Activated CD8-positive, alpha-beta memory T cell treated with anti-CD3 and anti-CD28 coated beads, Interleukin-2, amount 50 U/mL, for 4 hours (primary cell): ENCODE measurements at regions not wholly inside any gene's neighbourhood (a gene's known extent, or its start where the extent isn't known, plus 50 kb on each side); places are given as distances from the start of the nearest gene placed in this dataset.

ENCODE experiments used
- DNase-seq: peaks from one replicate; pipeline ENCODE4 v3.0.0-alpha.2; 2020

DNA sequence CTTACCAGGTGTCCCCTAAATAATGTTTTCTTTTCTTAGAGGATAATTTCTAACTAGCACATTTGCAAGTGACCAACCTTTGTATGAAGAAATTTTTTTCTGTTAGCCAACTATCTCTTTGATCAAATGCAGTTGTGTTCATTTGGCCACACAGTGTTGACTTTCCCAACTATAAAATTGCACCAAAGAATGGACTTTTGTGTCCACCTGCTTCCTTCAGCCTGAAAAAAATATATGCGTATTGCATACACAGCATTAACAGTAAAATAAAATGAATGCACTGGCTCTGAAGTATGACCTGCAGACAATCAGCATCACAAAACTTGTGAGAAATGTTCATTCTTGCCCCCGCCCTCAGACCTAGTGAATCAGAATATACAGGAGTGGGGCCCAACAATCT lies 342.0 kb downstream of the SEC23A start:
- no peak for DNase-seq

DNA sequence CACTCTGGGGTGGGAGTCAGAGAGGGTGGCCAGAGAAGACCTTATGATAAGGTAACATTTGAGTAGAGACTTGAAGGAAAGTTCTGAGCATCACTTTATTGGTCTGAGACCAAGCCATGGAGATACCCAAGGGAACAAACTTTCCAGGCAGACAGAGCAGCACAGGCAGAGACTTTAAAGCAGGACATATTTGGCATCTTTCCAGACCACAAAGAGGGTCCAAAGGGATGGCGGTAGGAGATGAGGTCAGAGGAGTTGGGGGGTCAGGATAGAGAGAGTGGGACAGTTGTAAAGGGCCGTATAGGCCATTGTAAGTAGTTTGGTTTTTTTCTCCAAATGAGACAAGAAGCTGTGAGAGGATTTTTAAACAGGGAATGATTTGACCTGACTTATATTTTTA lies 344.4 kb downstream of the SEC23A start:
- DNase-seq = no peak

DNA sequence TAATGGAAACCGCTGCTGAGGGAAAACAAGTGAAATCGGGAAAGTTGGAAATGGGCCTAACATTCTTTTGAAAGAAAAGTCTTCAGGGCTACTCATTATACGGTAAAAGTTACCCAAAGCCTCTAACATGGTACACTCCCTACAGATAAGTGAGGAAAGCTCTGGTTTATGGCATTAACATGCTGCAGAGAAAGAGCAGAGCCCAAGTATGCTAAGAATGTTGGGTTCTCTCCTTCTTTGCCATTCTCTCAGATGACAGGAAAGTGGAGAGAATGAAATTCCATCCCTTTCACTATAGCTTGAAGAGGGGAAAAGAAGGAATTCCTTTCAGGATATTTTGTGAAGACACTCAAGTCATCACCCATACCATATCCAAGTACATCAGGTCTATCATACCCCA lies 348.0 kb downstream of the SEC23A start:
- DNase-seq = no peak

DNA sequence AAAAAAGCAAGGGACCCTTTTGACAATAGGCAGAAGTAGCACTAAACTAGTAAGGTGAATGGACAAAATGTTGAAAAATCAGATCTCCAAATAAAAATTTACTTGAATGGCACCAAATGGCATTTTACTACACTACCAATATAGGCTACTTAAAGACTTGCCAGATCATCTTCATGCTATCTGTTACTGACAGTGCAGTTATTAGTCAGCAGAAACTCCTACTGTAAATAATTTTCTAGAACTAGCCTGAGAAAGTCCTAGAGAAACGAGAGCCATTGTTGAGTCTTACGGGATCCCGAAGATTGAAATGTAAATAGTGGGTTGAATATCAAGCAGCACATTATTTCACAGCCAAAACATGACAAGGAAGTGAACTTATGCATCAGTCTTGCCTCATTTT lies 350.3 kb downstream of the SEC23A start:
- no peak for DNase-seq

DNA sequence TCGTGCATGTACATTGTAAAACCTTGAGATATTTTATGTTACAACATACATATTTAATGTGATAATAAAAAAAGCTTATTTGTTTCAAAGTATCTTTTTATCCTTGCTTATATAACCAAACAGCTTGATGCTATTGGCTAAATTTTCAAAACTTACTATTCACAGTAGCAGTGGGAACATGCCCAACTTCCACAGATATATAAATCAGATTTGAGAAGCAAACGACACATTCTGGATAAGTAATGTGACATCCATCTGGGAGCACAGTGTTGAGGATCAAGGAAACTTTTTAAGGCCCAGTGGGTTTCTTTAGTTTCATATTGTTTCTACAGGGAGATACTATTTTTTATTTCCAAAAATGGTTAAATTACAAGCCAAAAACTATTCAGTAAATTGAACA lies 350.7 kb downstream of the SEC23A start:
- no peak for DNase-seq

DNA sequence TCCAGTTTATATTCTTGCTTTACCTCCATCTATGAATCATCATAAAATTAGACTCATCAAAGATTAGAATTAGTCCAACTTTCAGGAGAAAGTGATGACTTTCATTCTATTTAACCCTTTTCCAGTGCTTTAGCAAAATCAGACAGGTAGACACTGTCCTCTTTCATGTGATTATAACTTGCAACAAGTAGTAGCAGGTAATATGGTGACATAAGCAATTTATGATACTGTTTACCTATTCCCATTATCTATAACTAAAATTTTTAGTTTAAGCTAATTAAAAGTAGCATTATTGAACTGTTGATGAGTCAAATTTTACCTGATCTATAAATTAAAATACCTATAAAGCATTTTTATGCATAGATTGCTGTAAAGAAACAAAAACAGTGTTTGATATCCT lies 351.6 kb downstream of the SEC23A start:
- DNase-seq = no peak

DNA sequence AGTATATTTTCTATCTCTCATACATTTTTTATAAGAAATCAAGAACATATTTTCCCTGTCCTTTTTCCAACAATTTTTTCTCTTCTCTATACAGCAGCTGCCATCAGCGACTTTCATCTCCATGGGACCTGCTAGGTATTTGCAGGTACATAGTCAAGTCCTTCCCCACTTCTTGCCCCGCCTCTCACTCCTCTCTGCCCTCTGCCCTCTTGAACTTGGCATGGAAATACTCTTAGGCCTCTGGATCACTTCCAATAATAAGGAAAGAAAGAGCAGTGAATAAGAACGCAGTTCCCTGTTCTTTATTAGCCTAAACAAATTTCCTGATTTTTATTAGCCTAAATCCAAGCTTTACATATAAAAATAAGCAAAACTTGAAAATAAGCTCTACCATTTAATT lies 353.1 kb downstream of the SEC23A start:
- DNase-seq = no peak

DNA sequence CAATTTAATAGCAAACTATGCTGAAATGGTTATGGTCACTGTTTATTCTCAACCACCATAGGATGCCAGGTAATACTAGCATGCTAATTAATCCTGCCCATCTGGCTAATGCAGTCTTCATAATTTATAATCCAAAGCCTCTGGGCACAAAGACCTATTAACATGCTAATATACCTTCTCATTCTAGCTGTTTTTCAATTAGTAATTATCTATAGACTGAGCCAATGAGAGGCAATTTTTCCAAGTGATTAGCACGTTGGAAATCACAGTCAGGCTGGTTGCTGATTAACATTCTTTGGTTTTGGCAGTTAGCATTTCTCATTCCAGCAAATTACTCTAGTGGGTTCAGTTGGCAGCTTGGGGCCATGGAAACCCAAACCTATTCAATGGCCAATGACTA lies 357.2 kb downstream of the SEC23A start:
- no peak for DNase-seq

DNA sequence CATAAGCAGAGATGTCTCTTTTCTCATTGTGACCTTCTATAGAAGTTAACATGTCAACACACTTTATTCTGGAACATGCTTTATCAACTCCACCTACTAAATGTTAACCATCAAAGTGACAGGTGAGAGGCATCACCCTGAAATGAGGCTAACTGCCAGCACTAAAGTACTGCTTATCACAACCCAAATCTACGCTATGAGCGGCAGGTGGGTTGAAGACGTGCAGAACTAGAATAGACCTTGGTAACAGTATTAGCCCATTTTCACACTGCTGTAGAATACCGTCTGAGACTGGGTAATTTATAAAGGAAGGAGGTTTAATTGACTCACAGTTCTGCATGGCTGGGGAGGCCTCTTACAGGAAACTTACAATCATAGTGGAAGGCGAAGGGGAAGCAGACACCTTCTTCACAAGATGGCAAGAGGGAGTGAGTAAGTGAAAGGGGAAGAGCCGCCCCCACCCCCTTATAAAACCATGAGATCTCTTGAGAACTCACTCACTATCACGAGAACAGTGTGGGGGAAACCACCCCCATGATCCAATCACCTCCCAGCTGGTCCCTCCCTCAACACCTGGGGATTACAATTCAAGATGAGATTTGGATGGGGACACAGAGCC lies 359.0 kb downstream of the SEC23A start:
- no peak for DNase-seq

DNA sequence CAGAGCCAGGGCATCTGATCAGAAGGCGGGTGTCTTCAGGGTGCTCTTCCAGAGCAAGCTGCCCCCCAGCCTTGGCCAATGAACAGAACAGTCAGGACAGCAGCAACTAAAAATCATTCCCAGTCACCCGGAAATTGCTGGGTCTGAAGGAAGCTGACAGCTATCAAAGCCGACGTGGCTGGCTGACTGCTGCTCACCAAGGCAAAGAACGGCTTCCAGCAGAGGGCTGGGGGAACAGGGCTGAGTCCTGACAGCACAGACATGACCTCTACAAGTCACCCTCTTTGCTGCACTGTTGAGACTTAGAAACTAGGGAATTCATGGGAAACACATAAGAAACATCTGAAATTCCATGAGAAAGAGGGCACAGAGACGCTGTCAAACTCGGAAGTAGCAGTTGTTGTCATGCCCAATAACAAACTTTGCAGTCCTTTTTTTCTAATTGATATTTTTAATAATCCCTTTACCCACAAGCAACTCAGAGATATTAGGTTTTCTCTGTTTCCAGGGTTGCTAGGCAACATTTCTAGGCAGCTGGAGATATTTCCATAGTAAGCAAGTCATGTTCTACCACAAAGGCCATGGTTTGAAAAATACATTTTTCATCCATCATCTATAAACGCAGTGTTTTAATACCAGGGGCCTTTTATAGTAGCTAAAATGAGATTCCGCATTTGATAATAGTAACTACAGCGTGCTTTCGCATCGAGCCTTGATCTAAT lies 365.2 kb downstream of the SEC23A start:
- no peak for DNase-seq

DNA sequence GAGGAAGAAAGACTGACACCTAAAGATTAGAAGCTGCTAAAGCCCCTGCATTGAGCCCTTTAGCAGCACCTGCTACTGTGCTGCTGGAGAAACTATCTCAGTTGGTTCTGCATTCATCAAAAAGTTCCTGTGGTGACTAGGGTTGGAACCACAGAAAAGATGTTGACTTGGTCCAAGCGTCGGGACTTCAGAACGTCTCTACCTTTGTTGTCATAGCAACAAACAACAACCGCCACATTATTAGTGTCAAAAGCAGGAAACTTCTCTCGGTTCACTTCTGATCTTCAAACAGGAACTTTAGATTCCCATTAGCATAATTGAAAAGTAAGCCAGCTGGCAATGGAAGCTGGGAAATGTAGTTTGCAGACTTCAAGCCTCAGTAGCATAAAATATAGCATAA lies 368.0 kb downstream of the SEC23A start:
- no peak for DNase-seq

DNA sequence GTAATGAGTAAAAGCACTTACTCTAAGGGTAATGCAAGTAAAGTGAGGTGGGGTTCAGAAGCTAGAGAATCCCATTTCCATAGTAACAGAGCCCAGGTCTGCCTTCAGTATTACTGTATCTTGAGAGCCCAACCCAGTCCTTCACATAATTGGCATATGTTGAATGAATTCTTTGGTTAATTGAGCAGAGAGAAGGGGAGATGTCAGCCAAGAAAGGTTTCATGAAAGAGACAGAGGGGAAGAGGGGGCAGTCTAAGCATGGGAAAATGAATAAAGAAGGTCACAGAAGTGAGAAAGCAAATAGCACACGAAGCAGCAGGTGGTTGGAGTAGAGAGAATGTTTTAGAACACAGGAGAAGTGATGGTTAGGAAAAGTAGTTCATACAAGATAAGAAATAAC lies 371.1 kb downstream of the SEC23A start:
- no peak for DNase-seq

DNA sequence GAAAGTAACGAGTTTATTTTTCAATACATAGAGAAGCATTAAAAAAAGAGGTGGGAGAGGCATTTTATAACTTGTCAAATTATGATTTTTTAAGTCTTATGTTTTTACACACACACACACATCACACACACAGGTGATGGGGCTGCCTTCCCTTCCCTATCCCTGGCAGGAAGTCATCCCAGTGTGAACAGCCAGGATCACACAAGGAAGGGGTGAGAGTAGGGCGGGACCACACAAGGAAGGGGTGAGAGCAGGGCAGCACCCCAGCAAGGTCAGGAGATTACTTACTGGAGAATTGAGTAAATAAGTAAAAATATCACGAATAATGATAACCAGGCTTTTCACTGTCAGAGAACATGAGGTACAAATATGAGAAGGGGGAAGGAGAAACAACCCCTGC lies 372.6 kb downstream of the SEC23A start:
- DNase-seq = no peak

DNA sequence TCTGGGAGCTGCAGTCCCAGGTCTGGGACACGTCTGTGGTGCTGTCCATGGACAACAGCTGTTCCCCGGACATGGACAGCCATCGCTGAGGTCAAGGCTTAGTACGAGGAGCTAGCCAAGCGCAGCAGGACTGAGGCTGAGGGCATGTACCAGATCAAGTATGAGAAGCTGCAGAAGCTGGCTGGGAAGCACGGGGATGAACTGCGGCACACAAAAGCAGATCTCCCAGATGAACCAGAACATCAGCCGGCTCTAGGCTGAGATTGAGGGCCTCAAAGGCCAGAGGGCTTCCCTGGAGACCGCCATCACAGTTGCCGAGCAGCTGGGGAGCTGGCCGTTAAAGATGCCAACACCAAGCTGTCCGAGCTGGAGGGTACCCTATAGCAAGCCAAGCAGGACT lies 375.3 kb downstream of the SEC23A start:
- DNase-seq = no peak

DNA sequence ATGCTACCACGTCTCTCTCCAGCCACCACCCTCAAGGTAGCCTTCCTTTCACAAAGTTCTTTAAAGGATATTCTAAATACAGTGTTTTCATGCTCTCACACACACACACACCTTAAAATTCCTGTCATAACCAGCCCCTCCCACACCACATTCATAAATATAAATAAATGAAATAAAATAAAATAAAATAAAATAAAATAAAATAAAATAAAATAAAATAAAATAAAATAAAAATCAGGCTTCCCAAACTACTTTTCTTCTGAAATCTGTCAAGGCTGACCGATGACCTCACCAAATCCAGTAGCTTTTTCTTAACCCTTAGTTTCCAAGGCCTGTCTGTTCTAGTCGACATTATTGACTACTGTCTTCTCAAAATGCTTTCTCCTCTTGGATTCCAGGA lies 378.4 kb downstream of the SEC23A start:
- DNase-seq = no peak

DNA sequence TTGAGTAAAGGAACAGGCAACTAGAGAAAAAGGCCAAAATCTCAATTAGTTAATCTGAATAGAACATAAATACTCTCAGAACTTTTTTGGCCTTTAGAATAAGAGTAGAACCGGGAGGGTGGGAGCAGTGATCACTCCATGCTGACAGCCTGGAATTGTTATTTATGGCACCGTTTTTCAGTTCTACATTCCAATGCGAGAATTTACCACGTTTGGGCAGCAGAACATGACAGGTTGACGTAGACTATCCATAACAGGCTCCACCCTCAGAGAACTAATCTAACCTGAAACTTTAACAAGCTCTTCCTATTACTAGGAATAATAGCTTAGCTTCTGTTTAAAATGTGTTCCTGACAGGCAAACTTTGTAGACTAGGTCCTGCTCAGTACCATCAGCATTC lies 379.1 kb downstream of the SEC23A start:
- no peak for DNase-seq

DNA sequence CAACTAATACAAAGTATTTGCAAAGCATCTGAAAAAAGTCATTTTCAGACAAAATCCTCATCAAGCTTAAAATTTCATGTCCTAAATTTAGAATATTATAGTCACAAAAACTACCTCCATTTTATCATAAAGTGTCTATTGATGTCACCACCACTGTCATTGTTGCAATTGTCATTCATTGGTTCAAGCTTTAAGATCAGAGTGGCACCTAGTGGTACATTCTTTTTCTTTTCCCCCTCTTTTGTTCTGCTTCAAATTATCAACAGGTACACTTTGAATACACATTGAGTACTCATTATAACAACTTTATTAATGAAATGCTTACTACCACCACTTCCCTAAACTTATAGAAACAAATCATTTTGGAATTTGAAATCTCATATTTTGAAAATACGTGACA lies 379.8 kb downstream of the SEC23A start:
- no peak for DNase-seq

DNA sequence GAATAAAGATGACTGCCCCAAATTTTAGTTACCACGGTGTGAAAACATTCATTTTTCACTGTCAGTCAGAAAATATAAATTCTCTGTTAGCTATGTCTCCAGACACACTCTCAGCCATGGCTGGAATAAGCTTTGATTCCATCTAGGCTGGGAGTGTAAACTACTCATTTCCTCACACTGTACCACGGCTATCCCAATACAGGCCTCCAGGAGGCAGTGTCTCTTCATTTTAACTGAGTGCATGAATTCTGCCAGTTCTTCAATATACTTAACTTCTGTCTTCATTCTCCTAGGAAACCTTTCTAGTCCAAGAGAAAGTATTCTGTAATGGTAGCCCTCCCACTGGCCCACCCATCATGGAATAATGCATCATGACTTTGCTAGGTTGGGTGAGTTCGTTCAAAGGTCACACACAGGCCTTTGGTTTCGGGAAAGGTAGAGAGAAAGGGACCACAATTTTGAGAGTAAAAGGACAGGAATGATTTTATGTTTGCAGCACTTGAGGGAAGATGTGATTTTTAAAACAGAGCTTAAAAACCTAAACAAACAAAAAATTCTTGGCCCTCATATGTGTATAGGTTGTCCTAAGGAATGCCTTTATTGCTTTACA lies 381.1 kb downstream of the SEC23A start:
- DNase-seq = no peak

DNA sequence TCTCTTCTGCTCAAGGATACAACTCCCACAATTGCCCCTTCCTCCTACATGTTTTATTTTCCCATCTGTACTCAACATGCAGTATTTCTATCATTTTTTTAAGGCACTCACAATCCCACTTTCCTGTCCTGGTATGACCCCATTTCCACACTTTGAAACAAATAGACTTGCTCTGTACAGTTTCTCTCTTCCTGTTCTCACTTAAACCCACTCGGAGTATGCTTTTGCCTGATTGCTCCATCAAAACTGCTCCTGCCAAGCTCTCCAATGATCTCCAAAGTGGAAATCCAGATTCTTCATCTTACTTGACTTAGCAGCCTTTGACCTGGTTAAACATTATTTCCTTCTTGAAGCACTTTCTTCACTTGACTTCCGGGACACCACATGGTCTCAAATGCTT lies 384.5 kb downstream of the SEC23A start:
- DNase-seq = no peak

DNA sequence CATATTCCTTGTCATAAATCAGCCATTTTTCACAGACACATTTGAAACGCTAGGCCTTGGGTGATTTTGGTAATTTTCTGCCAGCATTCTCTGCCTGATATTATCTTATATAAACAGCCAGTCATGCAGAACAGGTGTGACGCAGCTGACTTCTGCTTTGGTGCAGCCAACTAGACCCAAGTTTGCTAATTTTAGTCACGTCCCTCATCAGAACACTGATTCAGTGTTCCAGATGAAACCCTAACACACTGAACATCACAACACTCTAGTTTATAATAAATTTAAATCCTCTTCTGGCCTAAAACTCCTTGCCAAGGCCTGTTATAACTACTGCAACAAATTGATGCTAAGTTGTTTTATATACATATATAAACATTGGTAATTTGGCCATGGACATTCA lies 386.1 kb downstream of the SEC23A start:
- DNase-seq = no peak

DNA sequence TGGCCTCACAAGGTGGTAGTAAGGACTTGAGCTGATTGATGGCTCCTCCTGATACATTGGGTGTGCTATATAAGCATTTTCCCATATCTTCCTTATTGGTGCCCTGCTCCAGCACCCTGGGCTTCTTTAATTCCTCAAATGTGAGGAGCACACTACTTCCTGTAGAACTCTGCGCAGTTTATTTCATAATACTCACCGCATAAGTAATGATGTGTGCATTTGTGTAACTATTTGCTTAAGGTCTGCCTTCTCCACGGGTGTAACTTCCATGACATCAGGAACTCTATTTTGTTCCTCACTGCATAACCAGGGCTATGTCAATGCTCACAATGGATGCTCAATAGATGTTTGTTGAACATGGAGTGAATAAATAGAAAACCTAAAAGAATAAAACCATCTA lies 392.2 kb downstream of the SEC23A start:
- DNase-seq = no peak

DNA sequence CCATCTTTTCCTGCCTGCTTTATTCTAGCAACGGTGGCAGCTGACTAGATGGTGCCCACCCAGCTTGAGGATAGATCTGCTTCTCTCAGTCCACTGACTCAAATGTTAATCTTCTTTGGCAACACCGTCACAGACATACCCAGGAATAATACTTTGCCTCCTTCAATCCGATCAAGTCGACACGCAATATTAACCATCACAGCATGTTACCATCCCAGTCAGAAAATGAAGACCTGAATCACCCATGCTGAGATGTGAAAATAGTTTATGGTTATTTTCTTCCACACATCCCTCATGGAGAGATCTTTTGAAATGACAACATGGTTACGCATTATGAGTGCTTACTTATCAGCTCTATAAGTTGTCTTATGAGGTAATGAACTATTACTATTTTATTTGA lies 392.8 kb downstream of the SEC23A start:
- DNase-seq = no peak

DNA sequence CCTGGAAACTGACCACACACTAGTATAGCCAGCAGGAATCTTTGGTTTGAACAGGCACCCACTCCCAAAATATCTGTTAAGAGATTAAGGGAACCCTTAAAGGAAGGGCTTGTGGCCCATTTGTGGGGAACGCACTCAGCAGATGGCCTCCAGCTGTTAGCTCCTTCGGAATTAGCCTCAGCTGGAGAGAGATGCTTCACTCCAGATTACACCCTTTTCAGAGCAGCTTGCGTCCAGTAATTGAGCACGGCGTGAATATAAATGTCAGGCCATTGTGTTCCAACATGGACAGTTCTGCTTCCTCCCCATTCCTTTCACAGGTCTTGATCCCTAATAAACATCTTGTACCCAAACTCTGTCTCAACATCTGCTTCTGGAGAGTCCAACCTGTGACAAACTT lies 397.8 kb downstream of the SEC23A start:
- DNase-seq = no peak

DNA sequence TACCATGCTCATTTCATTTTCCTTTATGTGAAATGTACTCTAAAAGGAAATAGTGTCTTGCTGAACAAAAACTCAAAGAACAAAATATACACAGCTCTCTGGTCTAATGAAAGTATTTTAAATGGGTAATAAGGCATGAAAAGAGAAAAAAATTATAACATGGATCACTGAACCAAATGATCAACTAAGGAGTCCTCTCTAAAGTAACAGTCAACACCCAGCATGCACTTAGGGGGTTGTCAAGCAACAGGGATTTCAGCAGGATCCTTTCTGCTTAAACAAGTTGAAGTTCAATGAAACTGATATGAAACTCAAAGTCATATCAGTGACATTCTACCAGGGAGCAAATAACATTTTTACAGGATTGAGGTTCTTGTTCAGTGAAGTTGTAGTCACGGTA lies 398.8 kb downstream of the SEC23A start:
- DNase-seq = no peak

DNA sequence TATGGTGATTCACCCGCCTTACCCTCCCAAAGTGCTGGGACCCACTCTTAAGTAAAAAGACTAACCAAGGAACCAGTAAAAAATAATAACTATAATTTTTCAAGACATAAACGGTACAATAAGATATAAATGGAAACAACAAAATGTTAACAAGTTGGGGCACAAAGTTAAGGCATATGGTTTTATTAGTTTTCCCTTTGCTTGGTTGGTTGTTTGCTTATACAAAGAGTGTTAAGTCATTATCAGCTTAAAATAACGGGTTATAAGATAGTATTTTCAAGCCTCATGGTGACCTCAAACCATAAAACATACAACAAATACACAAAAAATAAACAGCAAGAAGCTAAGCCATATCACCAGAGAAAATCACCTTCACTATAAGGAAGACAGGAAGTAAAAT lies 406.1 kb downstream of the SEC23A start:
- no peak for DNase-seq
